ENCODE measurements at regions not wholly inside any gene's neighbourhood (a gene's known extent, or its start where the extent isn't known, plus 50 kb on each side); places are given as distances from the start of the nearest gene placed in this dataset.
A peak's percentile ranks its signal among the peaks of the same experiment; 100 is the strongest.

- H3K27me3 Mint-ChIP-seq (ENCODE audit: low read depth in 3 of 3): peaks cover 23 to 58% (median 48%) of the 10 kb centered on the region in 3 donors
- no peak overlapping the region for H3K4me3 Mint-ChIP-seq
These were observed 60.5 kb upstream of the BET1 start for GRCh38 chr7:94064541-94065191.

DNA sequence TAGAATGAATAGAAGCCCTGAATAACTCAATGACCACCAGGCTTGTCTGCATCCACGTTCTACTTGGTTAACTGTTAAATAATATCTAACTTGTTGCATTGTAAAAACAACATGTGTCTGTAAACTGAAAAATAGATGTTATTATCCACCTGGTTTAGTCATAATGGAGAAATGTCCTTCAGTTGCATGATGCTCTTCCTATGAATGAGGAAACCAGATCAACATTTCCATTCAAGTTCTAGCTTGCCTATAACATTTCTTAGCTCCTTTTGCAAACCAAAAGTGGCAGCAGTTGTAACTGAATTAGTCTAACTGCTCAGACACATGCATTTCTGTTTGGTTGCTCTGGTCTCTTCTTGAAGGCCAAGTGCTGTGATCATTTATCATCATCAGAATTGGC lies 62.9 kb upstream of the BET1 start:
- H2AFZ ChIP-seq (ENCODE audit: insufficient read depth, low read depth, low read length, poor library complexity, severe bottlenecking): no peak overlapping the region
- peaks cover 27 to 50% of the 10 kb centered on the region in 2 donors for H3K27me3 ChIP-seq (ENCODE audit: control insufficient read depth in 2 of 2, insufficient read depth in 2 of 2, low read length in 2 of 2)
- no peak overlapping the region for H3K4me2 ChIP-seq (replicated peaks; ENCODE audit: extremely low read depth, low read length, poor library complexity, severe bottlenecking)
- intact Hi-C loops (cut with micrococcal nuclease): loop anchor here in 1 of 2 donors (10.0 kb wide), 1 partner anchor 62 kb away; the partner anchor contains the start of gene BET1
- no peak for DNase-seq
- H3K79me2 ChIP-seq (ENCODE audit: insufficient read depth, low read length): no peaks in the 10 kb centered on the region
- no peaks in the 10 kb centered on the region for H3K36me3 ChIP-seq (replicated peaks in 1 of 2; ENCODE audit: control insufficient read depth in 1 of 2, insufficient read depth in 2 of 2, low read length in 2 of 2)
- Mint-ChIP-seq H3K4me3 (peak overlapping the region in 1 of 2 donors; percentile 47), H3K36me3 (no peaks in the 10 kb centered on the region), H3K9me3 (peaks cover 0 to 2% (median 0%) of the 10 kb centered on the region in 7 donors), H3K27me3 (ENCODE audit: low read depth in 3 of 3) (peaks cover 14 to 49% (median 34%) of the 10 kb centered on the region in 3 donors), H3K4me1 (peaks cover 7% of the 10 kb centered on the region), H3K27ac (no peak overlapping the region)
- no peak overlapping the region for H3K27ac ChIP-seq (ENCODE audit: low read depth in 1 of 2, low read length in 2 of 2)
- no peaks in the 10 kb centered on the region for H3K9me3 ChIP-seq (replicated peaks in 1 of 2; ENCODE audit: control insufficient read depth in 1 of 2, insufficient read depth in 1 of 2, low read length in 2 of 2)
- H3K4me3 ChIP-seq (replicated peaks in 1 of 3; ENCODE audit: low read depth in 2 of 3, low read length in 3 of 3): no peak overlapping the region
- no peaks in the 10 kb centered on the region for H3K4me1 ChIP-seq (ENCODE audit: control insufficient read depth in 1 of 2, insufficient read depth in 2 of 2, low read length in 2 of 2)
- WGBS (ENCODE audit: insufficient coverage): no CpG with 5 or more reads among the region's 1 CpG
- no peak overlapping the region for H3K9ac ChIP-seq (ENCODE audit: insufficient read depth, low read length, poor library complexity, severe bottlenecking)
- no peaks in the 10 kb centered on the region for H4K20me1 ChIP-seq (ENCODE audit: insufficient read depth, low read length)
- TF ChIP-seq CTCF (IDR thresholded peaks at IDR 0.05): no peak

More at GRCh38 chr7:94064541-94065191, 60.5 kb upstream of the BET1 start:
- no peak for DNase-seq
- Mint-ChIP-seq H3K4me1 (peaks cover 10% of the 10 kb centered on the region), H3K36me3 (no peaks in the 10 kb centered on the region), H3K9me3 (peaks cover 0 to 4% (median 0%) of the 10 kb centered on the region in 7 donors), H3K27ac (no peak overlapping the region)
- Histone ChIP-seq H3K4me1 (ENCODE audit: control insufficient read depth in 1 of 2, insufficient read depth in 2 of 2, low read length in 2 of 2) (peaks cover 0 to 5% of the 10 kb centered on the region in 2 donors), H3K27ac (ENCODE audit: low read depth in 1 of 2, low read length in 2 of 2) (no peak overlapping the region), H3K27me3 (ENCODE audit: control insufficient read depth in 2 of 2, insufficient read depth in 2 of 2, low read length in 2 of 2) (peaks cover 36 to 54% of the 10 kb centered on the region in 2 donors), H3K4me3 (replicated peaks in 1 of 3; ENCODE audit: low read depth in 2 of 3, low read length in 3 of 3) (no peak overlapping the region), H2AFZ (ENCODE audit: insufficient read depth, low read depth, low read length, poor library complexity, severe bottlenecking) (no peak overlapping the region), H4K20me1 (ENCODE audit: insufficient read depth, low read length) (no peaks in the 10 kb centered on the region), H3K36me3 (replicated peaks in 1 of 2; ENCODE audit: control insufficient read depth in 1 of 2, insufficient read depth in 2 of 2, low read length in 2 of 2) (no peaks in the 10 kb centered on the region), H3K79me2 (ENCODE audit: insufficient read depth, low read length) (no peaks in the 10 kb centered on the region), H3K9me3 (replicated peaks in 1 of 2; ENCODE audit: control insufficient read depth in 1 of 2, insufficient read depth in 1 of 2, low read length in 2 of 2) (no peaks in the 10 kb centered on the region), H3K4me2 (replicated peaks; ENCODE audit: extremely low read depth, low read length, poor library complexity, severe bottlenecking) (no peak overlapping the region), H3K9ac (ENCODE audit: insufficient read depth, low read length, poor library complexity, severe bottlenecking) (no peak overlapping the region)
- 0% methylated on average over 3 of the region's 4 CpGs for WGBS (ENCODE audit: insufficient coverage)
- intact Hi-C loops (cut with micrococcal nuclease): loop anchor here in 1 of 2 donors (10.0 kb wide), 1 partner anchor 60 kb away; the partner anchor contains the start of gene BET1
- no peak for TF ChIP-seq CTCF (IDR thresholded peaks at IDR 0.05)

Measured in CD14-positive monocyte (primary cell).